ENCODE measurements at regions not wholly inside any gene's neighbourhood (a gene's known extent, or its start where the extent isn't known, plus 50 kb on each side); places are given as distances from the start of the nearest gene placed in this dataset.
"Not testable (repeated sequence)": the region's sequence is repeated elsewhere in the genome, so short reads cannot be mapped to it uniquely, and the experiment has no call there.

DNA sequence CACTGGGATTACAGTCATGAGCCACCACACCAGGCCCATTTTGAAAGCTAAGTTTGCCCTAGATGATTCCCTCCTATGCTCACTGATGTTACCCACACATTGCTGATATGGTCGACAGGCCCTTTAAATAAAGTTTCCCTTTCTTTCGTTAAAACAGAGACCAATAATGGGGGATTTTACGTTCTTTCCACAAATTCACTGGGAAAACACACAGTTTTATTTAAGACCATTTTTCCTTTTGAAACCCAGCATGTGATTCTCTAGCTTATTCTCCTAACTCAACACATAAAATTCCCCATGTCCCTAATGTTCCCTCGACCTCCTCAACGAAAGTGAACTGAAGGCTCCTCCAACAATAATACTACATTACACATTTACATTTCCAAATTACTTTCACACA, 223.2 kb downstream of the ANAPC1 start:
- DNase-seq, result no peak

DNA sequence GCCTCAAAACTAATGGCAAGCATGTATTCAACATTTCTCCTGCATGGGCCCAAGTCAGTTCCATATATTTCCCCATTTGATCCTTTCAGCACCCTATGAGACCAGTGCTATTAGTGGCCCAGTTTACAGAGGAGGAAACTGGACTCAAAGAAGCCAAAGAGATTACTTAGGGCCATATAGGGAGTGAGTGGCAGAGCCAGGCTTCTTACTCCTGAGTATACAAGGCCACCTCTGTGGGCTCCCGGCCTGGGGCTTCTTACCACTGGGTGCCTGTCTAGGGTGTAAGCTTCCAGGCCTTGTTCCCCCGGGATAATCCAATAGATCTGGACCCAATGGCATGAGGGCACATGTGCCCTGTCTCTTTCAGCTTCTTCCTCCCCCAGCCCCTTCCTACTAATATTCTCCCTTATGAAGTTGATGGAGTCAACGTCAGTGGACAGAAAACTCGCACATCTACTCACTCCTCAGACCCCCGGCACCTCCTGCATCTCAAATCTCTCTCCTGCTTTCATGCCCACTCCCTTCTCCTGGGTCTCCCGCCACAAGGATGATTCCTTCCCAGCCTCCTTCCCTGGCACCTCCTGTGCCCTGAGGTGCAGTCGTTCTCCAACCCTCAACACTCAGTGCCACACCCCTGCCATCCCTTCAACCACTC, 222.6 kb downstream of the ANAPC1 start:
- DNase-seq, result no peak

DNA sequence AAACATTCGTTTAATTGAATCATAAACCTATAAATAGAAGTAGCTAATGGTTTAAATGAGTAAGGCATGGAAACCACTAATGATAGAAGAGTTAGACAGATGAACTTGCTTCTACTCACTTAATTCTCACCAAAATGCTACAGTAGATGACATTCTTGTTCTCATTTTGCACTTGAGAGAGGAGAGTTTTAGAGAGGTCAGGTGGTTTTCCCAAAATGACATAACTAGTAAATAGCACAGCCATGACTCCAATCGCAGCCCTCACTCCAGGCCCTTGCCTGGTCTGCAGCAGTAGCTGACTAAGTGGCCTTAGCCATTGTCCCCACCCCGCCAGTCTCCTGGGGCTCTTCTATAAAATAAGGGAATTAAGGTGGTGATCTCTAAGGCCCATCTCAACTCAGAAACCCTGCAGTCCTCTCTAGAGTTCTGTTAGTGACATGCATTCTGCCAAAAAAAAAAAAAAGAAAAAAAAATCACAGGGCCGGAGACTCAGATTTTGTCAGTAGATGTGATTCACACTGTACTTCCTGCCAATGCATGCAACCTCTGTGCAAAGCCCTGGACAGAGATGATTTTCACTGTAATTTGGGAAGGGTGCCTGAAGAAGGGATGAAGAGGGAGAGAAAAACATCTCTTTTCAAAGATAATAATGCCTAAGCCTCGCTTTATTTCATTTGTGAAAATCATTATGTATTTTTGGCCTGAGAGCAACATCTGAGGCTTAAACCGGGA, 221.8 kb downstream of the ANAPC1 start:
- DNase-seq, result no peak

DNA sequence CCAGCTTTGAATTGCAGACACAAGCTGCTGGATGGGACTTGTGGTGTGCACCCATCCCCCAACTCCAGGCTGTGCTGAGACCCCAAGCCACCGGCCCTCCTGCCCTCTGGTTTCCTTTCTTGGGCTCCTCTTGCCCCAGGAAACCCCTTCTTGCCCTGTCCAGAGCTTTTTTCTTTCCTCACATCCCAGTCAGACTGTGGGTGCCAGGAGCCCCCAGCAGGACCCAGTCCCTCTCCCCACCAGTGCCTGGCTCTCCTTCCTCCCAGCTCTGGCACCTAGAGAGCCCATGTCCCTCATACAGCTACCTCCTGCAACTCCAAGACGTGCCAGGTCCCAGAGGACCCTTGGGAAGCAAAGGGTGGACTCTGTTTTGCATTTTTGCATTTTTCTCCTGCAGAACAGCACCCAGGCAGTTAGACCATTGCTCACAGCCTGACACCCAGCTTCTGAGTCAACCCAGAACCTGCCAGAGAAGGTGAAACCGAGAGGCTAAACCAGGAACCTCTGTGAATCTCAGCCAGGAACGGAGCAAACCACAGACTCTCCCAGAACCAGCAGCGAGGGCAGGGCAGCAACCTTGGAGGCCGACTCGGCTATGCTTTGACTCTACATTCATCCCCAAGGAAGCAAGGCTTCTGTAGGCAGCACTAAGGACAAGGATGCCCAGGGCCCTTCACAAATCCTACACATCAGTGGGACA, 221.1 kb downstream of the ANAPC1 start:
- DNase-seq, result no peak

DNA sequence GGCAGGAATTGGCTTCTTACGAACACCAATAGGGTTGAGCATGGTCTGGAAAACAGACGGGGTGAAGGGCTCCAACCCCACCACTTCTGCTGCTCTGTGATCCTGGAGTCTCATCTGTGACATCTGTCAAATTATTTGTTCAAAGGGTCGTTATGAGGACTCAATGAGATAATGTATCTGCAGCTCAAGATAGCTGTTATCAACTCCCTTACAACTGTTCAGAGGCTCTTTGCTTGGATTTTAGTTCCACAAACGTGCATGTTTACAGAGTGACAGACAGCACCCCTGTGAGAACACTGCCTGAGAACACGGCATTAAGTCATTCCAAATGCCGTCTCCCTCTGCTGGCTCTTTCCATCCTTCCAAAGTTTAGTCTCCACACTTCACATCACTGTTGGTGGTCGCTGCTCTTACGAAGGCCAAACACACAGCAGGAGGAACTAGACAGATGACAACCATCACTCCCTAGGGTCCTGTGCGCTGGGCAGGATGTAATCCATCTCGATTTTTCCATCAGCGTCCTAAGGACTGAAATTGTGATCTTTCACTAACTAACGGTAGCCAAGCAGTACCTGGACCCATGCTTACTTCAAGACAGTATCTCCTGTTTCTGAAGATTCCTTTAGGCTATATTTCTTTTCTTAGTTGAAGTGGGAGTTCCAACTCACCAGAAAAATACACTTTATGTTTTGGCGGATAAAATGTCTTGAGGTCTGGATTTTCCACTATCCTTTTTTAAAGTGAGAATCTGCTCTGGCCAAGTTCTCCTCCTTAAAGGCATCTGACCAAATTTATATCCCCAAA, 220.3 kb downstream of the ANAPC1 start:
- DNase-seq, result no peak

DNA sequence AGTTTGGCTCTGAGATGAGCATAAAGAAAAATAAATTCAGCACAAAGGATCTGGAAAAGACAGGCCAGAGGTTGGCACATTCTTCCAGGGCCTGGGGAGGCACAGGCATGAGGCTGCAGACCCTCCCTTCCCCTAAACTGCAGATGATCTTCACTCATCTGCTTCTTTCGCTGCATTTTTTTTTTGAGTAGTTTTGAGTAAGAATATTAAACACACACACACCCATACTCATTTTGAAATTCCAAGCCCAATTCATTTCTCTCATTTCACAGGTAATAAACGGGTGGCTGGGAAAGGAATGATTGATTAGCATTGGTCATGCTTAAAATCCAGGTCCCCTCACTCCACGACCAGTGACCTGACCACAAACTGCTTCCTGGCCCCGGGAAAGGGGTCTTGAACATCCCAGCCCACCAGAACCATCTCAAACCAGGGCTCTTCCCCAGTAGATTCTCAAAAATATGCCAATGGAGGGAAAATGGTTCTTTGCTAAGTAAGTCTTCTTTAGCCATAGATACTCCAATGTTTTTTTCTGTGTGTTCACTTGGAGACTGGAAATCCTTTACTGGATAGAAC, 219.6 kb downstream of the ANAPC1 start:
- no peak for DNase-seq

DNA sequence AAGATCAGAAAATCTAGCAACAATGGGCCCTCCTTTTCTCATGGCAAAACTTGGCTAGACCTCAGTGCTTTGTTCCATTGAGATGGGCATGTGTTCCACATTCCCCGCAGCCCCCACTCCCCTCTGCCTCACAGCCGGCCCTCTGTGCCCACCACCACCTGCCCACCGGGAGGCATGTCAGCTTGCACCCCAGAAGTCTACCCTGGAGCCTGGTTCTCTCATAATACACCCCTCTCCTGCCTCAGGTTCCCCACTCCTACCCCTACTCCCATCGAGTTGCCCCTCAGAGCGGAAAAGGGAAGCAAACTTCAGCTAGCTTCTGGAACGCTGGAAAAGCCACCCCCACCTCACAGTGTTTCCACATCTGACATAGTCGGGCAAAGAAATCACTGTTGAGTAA, 219.0 kb downstream of the ANAPC1 start:
- no peak for DNase-seq

DNA sequence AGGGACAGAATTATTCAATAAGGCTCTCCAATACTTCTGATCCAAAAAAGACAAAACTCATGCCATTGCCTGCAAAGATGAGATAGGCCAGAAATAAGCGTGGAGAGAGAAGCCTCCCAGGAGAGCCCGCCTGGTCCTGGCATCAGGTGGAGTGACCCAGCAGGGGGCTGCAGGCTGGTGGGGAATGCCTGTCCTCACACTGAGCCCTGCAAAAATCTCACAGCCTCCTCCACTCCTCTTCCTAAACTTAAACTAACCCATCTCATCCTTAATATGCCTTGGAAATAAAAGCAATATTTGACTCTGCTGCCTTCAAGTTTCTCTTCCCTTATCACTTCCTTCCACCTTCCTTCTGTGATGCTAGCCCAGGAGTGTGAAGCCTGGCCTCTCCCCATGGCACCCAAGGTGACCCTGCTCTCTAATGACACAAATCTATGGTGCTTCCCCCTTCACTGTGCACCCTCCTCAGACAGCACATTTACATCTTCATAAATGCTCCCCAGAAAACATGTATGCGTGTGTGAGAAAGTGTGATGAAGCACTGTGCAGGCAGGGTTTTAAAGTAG, 218.4 kb downstream of the ANAPC1 start:
- DNase-seq, result no peak

DNA sequence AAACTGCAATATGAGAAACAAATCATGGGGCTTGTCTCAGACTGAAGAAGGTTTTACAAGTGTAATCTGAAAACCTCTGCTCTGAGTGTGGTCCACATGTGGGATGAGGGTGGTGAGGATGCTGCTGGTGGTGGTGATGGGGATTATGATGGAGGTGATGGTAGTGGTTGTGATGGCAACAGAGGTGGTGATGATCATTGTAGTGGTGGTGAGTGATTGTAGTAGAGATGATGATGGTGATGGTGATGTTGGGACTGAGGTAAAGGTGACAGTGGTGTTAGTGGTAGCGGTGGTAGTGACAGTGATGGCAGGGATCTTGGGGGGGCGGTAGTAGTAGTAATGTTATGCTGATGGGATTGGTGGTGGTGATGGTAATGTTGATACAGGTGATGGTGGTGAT, 217.8 kb downstream of the ANAPC1 start:
- DNase-seq, result no peak

DNA sequence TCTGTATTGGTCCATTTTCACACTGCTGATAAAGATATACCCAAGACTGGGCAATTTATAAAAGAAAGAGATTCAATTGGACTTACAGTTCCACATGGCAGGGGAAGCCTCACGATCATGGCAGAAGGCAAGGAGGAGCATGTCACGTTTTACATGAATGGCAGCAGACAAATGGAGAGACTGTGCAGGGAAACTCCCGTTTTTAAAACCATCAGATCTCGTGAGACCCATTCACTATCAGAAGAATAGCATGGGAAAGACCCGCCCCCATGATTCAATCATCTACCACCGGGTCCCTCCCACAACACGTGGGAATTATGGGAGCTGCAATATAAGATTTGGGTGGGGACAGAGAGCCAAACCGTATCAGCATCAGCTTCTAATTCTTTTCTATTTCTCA, 217.0 kb downstream of the ANAPC1 start:
- no peak for DNase-seq

DNA sequence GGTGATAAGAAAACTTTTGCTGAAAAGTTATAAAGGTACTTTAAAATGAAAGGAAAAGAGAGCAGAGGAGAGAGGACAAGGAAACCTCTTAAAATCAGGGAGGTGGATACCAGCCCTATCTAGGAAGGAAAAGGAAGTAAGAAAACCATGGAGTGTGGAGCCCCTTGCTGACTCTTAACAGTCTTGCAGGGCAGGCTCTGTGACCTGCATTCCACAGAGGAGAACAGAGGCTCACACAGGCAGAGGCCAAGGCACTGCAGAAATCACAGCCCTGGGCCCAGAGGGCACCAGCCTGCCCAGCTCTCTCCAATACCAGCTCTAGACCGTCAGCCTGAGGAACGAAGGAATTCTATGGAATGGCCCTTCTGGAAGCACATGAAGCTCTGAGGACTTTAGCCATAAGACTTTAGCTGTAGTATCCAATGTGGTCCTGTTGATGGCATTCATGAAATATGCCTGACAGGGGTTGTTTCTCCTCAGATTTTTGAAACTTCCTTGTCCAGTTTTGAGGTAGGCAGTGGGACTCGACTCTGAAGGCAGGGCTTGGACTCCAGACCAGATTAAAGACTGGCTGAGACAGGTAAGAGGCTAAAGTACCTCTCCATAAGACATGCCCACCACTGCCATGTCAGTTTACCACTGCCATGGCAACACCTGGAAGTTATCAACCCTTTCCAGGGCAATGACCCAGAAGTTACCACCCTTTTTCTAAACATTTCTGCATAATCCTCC, 216.3 kb downstream of the ANAPC1 start:
- no peak for DNase-seq

DNA sequence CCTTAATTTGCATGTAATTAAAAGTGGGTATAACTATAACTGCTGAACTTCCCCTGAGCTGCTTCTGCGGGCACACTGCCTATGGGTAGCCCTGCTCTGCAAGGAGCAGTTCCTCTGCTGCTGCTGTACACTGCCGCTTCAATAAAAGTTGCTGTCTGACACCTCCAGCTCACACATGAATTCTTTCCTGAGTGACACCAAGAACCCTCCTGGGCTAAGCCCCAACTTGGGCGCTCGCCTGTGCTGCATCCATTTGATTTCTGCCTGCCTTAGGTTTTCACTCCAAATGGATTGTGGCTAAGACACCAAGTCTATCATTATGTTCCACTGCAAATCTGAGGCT, 215.7 kb downstream of the ANAPC1 start:
- no peak for DNase-seq

DNA sequence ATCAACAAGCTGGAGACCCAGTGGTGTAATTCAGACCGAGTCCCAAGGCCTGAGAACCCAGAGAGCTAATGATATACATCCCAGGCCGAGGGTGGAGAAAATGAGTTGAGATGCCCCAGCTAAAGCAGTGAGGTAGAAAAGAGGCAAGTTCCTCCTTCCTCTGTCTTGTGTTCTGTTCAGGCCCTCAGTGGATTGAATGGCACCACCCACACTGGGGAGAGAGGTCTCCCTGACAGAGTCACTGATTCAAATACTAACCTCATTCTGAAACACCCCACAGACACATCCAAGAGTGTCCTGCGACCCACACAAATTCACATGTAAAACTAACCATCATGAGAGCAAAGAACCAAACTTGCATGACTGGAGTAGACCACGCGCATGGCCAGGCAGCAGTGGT, 215.3 kb downstream of the ANAPC1 start:
- no peak for DNase-seq

DNA sequence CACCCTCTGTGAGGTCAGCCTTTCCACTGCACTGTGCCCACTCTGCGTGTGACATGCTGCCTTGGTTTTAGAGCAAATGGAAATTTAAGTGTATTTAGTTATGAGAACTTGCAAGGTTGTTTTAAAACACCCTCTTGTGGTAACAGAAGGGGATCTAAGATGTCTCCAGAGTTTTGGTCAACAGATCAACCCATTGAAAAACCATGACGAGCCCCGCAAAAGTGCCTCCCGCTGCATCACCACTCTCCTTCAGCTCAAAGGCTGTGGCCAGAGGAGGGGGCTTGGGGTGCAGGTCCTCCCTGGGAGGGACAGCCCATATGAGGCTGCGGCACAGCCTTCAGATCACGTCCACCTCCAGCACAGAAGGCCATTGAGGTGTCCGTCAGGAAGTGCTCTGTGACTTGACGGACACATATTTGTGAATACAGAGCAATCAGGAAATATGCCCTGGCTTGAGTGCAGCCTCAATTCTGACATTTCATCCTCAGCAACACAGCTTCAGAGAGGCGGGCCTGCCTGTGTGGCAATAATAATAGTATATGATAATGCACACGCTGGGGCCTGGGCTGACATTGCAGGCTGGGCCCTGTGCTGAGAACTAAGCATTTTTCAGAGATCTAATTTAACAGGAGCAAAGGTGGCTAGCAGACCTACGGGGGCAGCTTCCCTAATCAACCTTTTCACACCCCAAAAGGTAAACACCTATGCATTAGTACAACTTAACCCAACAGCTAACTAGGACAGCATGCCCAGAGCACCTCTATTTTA, 213.9 kb downstream of the ANAPC1 start:
- DNase-seq, result no peak

DNA sequence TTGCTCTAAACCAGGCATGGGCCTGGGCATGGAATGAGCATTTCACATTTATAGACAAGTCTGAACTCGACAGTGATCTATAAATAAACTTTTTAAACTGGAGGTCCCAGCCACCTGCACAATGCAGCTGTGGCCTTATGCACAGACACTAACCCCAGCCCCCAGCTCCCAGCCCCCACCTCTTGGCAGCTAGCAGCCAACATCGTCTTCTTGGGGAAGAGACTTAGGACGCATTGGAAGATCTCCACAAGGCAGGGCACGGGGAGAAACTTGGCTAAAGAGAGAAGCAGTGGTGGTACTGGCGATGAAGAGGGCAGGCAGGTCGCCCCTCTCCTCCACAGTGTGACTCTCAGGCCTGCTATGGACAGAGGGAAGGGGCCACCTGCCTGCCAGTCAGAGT, 213.2 kb downstream of the ANAPC1 start:
- DNase-seq, result no peak

DNA sequence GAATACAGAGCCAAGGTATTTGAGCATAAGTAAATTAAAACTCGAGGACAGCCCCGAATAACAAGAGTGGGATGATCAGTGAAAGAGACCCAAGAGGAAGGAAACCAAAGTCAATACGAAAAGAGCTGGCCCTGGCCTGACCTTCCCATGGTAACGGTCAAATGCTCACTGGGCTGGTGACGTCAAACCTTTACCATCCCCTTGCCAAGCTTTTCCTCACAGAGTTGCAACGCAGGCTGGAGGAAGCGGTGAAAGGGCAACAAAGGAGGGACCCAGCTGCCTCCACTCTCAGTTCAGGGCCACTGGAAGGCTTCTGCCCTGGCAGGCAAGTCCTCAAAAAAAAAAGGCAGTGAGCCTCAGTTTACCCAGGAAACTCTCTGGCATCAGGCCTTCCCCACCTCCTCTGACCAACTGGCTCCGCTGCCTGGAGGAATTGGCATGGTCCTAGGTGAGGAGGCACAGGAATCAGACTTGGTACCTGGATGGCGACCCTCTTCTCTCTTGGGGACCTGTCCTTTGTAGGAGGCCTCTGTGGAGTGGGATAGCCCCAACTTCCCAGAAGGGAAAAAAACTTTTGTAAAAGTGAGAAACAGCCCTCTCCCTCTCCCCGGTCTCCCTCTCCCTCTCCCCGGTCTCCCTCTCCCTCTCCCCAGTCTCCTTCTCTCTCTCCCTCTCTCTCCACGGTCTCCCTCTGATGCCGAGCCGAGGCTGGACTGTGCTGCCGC, 212.4 kb downstream of the ANAPC1 start:
- DNase-seq, result no peak

DNA sequence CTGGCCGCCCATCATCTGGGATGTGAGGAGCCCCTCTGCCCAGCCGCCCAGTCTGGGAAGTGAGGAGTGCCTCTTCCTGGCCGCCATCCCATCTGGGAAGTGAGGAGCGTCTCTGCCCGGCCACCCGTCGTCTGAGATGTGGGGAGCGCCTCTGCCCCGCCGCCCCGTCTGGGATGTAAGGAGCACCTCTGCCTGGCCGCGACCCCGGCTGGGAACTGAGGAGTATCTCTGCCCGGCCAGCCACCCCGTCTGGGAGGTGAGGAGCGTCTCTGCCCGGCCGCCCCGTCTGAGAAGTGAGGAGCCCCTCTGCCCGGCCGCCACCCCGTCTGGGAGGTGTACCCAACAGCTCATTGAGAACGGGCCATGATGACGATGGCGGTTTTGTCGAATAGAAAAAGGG, 211.4 kb downstream of the ANAPC1 start:
- DNase-seq, result not testable (repeated sequence)

DNA sequence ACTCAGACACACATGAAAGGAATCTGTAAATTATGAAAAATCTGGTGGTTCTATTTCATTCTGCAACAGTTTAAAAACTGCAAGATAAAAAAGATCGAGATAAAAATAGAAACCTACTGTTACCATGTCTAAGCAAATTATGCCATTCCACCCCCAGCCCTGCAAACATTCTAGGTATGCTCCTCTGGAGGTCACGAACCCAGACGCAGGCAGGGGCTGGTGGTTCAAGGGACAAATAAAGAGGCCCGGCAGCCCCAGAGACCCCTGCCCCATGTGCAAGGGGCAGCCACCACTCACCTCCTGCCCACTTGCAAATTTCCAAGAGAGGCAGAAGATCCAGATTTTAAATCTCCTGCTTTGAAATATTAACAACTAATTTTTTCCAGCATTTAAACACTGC, 210.5 kb downstream of the ANAPC1 start:
- DNase-seq, result no peak

DNA sequence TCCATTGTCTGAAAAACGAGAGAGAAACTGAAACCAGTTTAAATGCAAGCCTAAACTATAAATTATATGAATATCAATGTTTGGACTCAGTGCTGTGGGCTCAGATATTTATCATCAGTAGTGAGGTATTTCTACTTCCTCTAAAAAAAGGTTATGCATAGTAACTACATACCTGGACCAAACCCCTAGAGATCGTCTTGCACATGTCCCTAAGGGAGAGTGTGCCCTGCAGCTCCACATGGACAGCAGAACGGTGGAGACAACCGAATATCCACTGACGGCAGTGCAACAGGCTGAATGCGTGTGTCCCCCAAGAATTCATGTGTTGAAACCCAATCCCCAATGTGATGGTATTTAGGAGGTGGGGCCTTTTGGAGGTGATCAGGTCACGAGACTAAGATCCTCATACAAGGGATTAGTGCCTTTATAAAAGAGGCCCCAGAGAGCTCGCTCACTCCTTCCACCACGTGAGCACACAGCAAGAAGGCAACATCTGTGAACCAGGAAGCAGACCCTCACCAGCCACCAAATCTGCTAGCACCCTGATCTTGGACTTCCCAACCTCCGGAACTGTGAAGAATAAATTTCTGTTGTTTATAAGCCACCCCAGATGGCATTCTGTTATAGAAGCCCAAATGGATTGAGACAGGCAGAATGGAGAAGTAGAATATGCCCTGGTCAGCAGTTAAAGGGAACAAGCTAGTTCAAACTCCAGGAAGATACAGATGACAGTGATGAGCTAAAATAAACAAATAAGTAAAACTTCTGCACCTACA, 208.4 kb downstream of the ANAPC1 start:
- DNase-seq, result no peak
